GM23338 (cell line): ENCODE measurements at regions not wholly inside any gene's neighbourhood (a gene's known extent, or its start where the extent isn't known, plus 50 kb on each side); places are given as distances from the start of the nearest gene placed in this dataset.

Experiments used
- ATAC-seq: fragments of 200-7000 bp; cut with Tn5 transposase; 3 replicates; pipeline ENCODE4 v1.9.1; 2020
- DNase-seq: peaks from one replicate; pipeline ENCODE4 v3.0.0-alpha.2; 2015; ENCODE audit warnings: low spot score
- H2AFZ ChIP-seq: fragments of 200-600 bp; sonication (generic); 2 replicates; pipeline ENCODE4 v1.8.0; 2016; ENCODE audit warnings: antibody characterized with exemption, mild to moderate bottlenecking, moderate library complexity
- H3F3A ChIP-seq: fragments of 200-600 bp; sonication (generic); replicated peaks from 2 replicates; pipeline ENCODE4 v1.8.0; 2017; ENCODE audit warnings: antibody characterized with exemption, mixed run types, low read depth
- H3K27ac ChIP-seq: fragments of 200-600 bp; sonication (generic); 2 replicates; pipeline ENCODE4 v1.6.1; 2016; ENCODE audit warnings: low read depth
- H3K27me3 ChIP-seq: fragments of 200-600 bp; sonication (generic); 2 replicates; pipeline ENCODE4 v1.8.0; 2016; ENCODE audit warnings: mild to moderate bottlenecking, mixed run types, moderate library complexity; ENCODE audit not compliant: insufficient read depth
- H3K36me3 ChIP-seq: fragments of 200-600 bp; sonication (generic); 2 replicates; pipeline ENCODE4 v1.8.0; 2016; ENCODE audit warnings: mild to moderate bottlenecking; ENCODE audit not compliant: insufficient read depth
- H3K4me1 ChIP-seq: fragments of 200-600 bp; sonication (generic); 2 replicates; pipeline ENCODE4 v1.8.0; 2016; ENCODE audit warnings: mild to moderate bottlenecking, moderate library complexity; ENCODE audit not compliant: insufficient read depth
- H3K4me2 ChIP-seq: fragments of 200-600 bp; sonication (generic); 2 replicates; pipeline ENCODE4 v1.7.1; 2017; ENCODE audit warnings: mixed run types
- H3K4me3 ChIP-seq: fragments of 200-600 bp; sonication (generic); 2 replicates; pipeline ENCODE4 v1.6.1; 2016; ENCODE audit warnings: mixed run types
- H3K79me2 ChIP-seq: fragments of 200-600 bp; sonication (generic); replicated peaks from 2 replicates; pipeline ENCODE4 v1.8.0; 2017; ENCODE audit warnings: mild to moderate bottlenecking; ENCODE audit not compliant: insufficient read depth
- H3K9me2 ChIP-seq: fragments of 200-600 bp; sonication (generic); 2 replicates; pipeline ENCODE4 v1.8.0; 2017; ENCODE audit not compliant: insufficient read depth
- H4K20me1 ChIP-seq: fragments of 200-600 bp; sonication (generic); replicated peaks from 2 replicates; pipeline ENCODE4 v1.8.0; 2017; ENCODE audit warnings: mild to moderate bottlenecking; ENCODE audit not compliant: insufficient read depth
- H3K27ac Mint-ChIP-seq: 2 replicates; pipeline ENCODE4 v1.8.0; 2020; ENCODE audit warnings: inconsistent platforms, mild to moderate bottlenecking, moderate library complexity, mixed read lengths
- H3K27me3 Mint-ChIP-seq: 3 replicates; pipeline ENCODE4 v1.8.0; 2022; ENCODE audit warnings: low read depth, mild to moderate bottlenecking, moderate library complexity, mixed read lengths, inconsistent platforms; ENCODE audit not compliant: insufficient read depth, poor library complexity
- H3K36me3 Mint-ChIP-seq: 3 replicates; pipeline ENCODE4 v1.8.0; 2021; ENCODE audit warnings: low read depth, mild to moderate bottlenecking, inconsistent platforms, moderate library complexity, mixed read lengths
- H3K4me1 Mint-ChIP-seq: 3 replicates; pipeline ENCODE4 v1.8.0; 2020; ENCODE audit warnings: mild to moderate bottlenecking, inconsistent platforms, mixed read lengths
- H3K4me3 Mint-ChIP-seq: 3 replicates; pipeline ENCODE4 v1.8.0; 2021; ENCODE audit warnings: moderate library complexity, mild to moderate bottlenecking, inconsistent platforms, mixed read lengths
- H3K9me3 Mint-ChIP-seq: 3 replicates; pipeline ENCODE4 v1.8.0; 2020; ENCODE audit warnings: moderate library complexity, mild to moderate bottlenecking, inconsistent platforms, mixed read lengths
- CREB1 ChIP-seq: fragments of 250-450 bp; sonication (Bioruptor Pico); IDR thresholded peaks from 2 replicates; pipeline ENCODE4 v1.5.0; 2020; ENCODE audit warnings: low read depth, mild to moderate bottlenecking, moderate library complexity
- EZH2 ChIP-seq: fragments of 200-600 bp; sonication (generic); IDR thresholded peaks from one replicate; pipeline ENCODE4 v1.8.0; 2017; ENCODE audit warnings: antibody characterized with exemption, mild to moderate bottlenecking, low read depth; ENCODE audit not compliant: unreplicated experiment
- EZH2phosphoT487 ChIP-seq: fragments of 200-600 bp; sonication (generic); IDR thresholded peaks from one replicate; pipeline ENCODE4 v1.8.1; 2018; ENCODE audit warnings: antibody characterized with exemption; ENCODE audit not compliant: unreplicated experiment
- POLR2AphosphoS5 ChIP-seq: IDR thresholded peaks from 2 replicates; pipeline ENCODE4 v1.6.1; 2016; ENCODE audit warnings: antibody characterized with exemption, low read depth
- STAT1 ChIP-seq: IDR thresholded peaks from one replicate; pipeline ENCODE4 v1.6.1; 2016; ENCODE audit warnings: antibody characterized with exemption; ENCODE audit not compliant: unreplicated experiment
- ZNF331 ChIP-seq: fragments of 250-450 bp; sonication (Bioruptor Pico); IDR thresholded peaks from 2 replicates; pipeline ENCODE4 v1.5.0; 2020; ENCODE audit warnings: low read depth, mild to moderate bottlenecking, moderate library complexity
- TF ChIP-seq, protein P1 (sequence below): fragments of 250-450 bp; sonication (Bioruptor Pico); IDR thresholded peaks from 2 replicates; pipeline ENCODE4 v1.5.0; 2020; ENCODE audit warnings: mild to moderate bottlenecking, moderate library complexity

DNA sequence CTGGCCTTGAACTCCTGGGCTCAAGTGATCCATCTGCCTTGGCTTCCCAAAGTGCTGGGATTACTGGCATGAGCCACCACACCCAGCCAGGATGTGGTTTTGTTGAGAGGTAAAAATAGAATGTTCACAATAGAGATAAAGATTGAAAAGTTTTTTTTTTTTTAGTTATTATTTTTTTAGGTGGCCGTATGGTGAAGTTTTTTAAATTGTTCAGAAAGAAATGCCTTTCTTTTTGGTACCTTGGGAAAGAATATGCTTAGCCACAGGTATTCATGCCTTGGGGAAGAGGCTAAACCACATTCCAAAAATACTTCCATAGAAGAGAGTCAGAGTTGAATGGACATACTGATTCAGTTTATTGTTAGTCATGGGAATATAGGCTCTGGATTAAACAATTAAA, 143.4 kb downstream of the C11orf91 start (continued):
- TF ChIP-seq, protein P1, sequence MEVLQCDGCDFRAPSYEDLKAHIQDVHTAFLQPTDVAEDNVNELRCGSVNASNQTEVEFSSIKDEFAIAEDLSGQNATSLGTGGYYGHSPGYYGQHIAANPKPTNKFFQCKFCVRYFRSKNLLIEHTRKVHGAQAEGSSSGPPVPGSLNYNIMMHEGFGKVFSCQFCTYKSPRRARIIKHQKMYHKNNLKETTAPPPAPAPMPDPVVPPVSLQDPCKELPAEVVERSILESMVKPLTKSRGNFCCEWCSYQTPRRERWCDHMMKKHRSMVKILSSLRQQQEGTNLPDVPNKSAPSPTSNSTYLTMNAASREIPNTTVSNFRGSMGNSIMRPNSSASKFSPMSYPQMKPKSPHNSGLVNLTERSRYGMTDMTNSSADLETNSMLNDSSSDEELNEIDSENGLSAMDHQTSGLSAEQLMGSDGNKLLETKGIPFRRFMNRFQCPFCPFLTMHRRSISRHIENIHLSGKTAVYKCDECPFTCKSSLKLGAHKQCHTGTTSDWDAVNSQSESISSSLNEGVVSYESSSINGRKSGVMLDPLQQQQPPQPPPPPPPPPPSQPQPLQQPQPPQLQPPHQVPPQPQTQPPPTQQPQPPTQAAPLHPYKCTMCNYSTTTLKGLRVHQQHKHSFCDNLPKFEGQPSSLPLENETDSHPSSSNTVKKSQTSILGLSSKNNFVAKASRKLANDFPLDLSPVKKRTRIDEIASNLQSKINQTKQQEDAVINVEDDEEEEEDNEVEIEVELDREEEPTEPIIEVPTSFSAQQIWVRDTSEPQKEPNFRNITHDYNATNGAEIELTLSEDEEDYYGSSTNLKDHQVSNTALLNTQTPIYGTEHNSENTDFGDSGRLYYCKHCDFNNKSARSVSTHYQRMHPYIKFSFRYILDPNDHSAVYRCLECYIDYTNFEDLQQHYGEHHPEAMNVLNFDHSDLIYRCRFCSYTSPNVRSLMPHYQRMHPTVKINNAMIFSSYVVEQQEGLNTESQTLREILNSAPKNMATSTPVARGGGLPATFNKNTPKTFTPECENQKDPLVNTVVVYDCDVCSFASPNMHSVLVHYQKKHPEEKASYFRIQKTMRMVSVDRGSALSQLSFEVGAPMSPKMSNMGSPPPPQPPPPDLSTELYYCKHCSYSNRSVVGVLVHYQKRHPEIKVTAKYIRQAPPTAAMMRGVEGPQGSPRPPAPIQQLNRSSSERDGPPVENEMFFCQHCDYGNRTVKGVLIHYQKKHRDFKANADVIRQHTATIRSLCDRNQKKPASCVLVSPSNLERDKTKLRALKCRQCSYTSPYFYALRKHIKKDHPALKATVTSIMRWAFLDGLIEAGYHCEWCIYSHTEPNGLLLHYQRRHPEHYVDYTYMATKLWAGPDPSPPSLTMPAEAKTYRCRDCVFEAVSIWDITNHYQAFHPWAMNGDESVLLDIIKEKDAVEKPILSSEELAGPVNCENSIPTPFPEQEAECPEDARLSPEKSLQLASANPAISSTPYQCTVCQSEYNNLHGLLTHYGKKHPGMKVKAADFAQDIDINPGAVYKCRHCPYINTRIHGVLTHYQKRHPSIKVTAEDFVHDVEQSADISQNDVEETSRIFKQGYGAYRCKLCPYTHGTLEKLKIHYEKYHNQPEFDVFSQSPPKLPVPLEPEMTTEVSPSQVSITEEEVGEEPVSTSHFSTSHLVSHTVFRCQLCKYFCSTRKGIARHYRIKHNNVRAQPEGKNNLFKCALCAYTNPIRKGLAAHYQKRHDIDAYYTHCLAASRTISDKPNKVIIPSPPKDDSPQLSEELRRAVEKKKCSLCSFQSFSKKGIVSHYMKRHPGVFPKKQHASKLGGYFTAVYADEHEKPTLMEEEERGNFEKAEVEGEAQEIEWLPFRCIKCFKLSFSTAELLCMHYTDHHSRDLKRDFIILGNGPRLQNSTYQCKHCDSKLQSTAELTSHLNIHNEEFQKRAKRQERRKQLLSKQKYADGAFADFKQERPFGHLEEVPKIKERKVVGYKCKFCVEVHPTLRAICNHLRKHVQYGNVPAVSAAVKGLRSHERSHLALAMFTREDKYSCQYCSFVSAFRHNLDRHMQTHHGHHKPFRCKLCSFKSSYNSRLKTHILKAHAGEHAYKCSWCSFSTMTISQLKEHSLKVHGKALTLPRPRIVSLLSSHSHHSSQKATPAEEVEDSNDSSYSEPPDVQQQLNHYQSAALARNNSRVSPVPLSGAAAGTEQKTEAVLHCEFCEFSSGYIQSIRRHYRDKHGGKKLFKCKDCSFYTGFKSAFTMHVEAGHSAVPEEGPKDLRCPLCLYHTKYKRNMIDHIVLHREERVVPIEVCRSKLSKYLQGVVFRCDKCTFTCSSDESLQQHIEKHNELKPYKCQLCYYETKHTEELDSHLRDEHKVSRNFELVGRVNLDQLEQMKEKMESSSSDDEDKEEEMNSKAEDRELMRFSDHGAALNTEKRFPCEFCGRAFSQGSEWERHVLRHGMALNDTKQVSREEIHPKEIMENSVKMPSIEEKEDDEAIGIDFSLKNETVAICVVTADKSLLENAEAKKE (CRISPR knock-in tag) = no peak
- TF ChIP-seq EZH2 = no peak

DNA sequence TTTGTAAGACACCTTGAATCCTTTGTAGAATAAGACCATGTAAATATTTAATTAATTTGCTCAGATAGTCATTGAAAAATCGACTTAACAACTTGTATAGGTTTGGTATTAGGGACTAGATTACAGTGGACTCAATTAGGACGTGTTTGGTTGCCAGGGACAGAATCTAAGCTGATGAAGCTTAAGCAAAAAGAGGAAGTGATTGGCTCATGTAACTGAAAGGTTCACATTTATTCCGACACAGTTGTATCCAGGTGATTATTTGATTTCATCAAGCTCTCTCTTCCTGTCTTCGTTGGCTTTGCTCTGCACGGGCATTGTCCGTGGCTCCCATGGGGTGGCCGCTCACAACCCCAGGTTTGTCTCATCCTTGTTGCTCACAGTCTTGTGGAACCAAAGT, 146.4 kb downstream of the C11orf91 start:
- no peaks in the 10 kb centered on the region for H3K36me3 Mint-ChIP-seq
- peaks cover 6% of the 10 kb centered on the region; the same call in 2 of the 3 replicates for H3K4me1 Mint-ChIP-seq
- Histone ChIP-seq H3K4me2 (no peak overlapping the region), H3K4me1 (0 out of 2 replicates have a peak, but pooled peaks cover 3% of the 10 kb centered on the region), H3K27me3 (no peaks in the 10 kb centered on the region), H2AFZ (no peak overlapping the region), H4K20me1 (no peaks in the 10 kb centered on the region), H3K9me2 (no peaks in the 10 kb centered on the region), H3K27ac (no peak overlapping the region), H3F3A (no peaks in the 10 kb centered on the region), H3K36me3 (no peaks in the 10 kb centered on the region), H3K4me3 (no peak overlapping the region), H3K79me2 (no peaks in the 10 kb centered on the region)
- DNase-seq = no peak
- no peak overlapping the region for H3K27ac Mint-ChIP-seq
- no peak for TF ChIP-seq POLR2AphosphoS5
- TF ChIP-seq, protein P1 (CRISPR knock-in tag) = no peak
- TF ChIP-seq CREB1 (CRISPR knock-in tag) = no peak
- TF ChIP-seq STAT1 = no peak
- TF ChIP-seq EZH2phosphoT487 = no peak
- TF ChIP-seq ZNF331 (CRISPR knock-in tag) = no peak
- H3K27me3 Mint-ChIP-seq = no peaks in the 10 kb centered on the region
- no peak for ATAC-seq
- no peak overlapping the region for H3K4me3 Mint-ChIP-seq
- no peaks in the 10 kb centered on the region for H3K9me3 Mint-ChIP-seq
